Vagina (tissue), 2 donors: ENCODE measurements at regions not wholly inside any gene's neighbourhood (a gene's known extent, or its start where the extent isn't known, plus 50 kb on each side); places are given as distances from the start of the nearest gene placed in this dataset.
"Not testable (repeated sequence)": the region's sequence is repeated elsewhere in the genome, so short reads cannot be mapped to it uniquely, and the experiment has no call there.

Experiments used
- DNase-seq, 2 donors: peaks; one replicate each; pipeline ENCODE4 v3.0.0-alpha.2; 2017; ENCODE audit errors: extremely low spot score in 2 of 2
- H3K27ac ChIP-seq: fragments of 200-600 bp; sonication (generic); one replicate; pipeline ENCODE4 v1.5.1; 2019
- H3K27me3 ChIP-seq: fragments of 200-600 bp; sonication (generic); one replicate; pipeline ENCODE4 v1.5.1; 2019
- H3K36me3 ChIP-seq, 2 donors: fragments of 200-600 bp; sonication (generic); one replicate each; pipeline ENCODE4 v1.5.1; 2017 to 2019
- H3K4me1 ChIP-seq: fragments of 200-600 bp; sonication (generic); one replicate; pipeline ENCODE4 v1.5.1; 2019
- H3K4me3 ChIP-seq, 2 donors: fragments of 200-600 bp; sonication (generic); 1 replicate in 1 of 2; 2 replicates in 1 of 2; pipeline ENCODE4 v1.5.1; 2016 to 2019
- H3K9me3 ChIP-seq: fragments of 200-600 bp; sonication (generic); one replicate; pipeline ENCODE4 v1.5.1; 2019
- POLR2A ChIP-seq, 2 donors: fragments of 450-650 bp; IDR thresholded peaks; one replicate each; pipeline ENCODE4 v1.6.1; 2017; ENCODE audit warnings: antibody characterized with exemption in 2 of 2, mild to moderate bottlenecking in 2 of 2, moderate library complexity in 2 of 2
- POLR2AphosphoS5 ChIP-seq, 2 donors: sonication (generic); formaldehyde crosslinking; IDR thresholded peaks; one replicate each; pipeline ENCODE4 v1.9.0; 2017; ENCODE audit warnings: antibody characterized with exemption in 2 of 2, mild to moderate bottlenecking in 2 of 2, low read depth in 1 of 2; ENCODE audit not compliant: insufficient read depth in 1 of 2
- intact Hi-C: fragments of 100-400 bp; cut with DNase I; formaldehyde crosslinking; loops from one replicate; pipeline ENCODE4 v1.15.1; 2023
- TF ChIP-seq, protein P1 (sequence below), 3 experiments: fragments of 450-650 bp in 2 of 3; fragments of 200-600 bp in 1 of 3; sonication (generic) in 1 of 3; IDR thresholded peaks; one replicate each; pipeline ENCODE4 v1.5.1; 2017 to 2019; ENCODE audit warnings: antibody characterized with exemption in 3 of 3, mild to moderate bottlenecking in 2 of 3, moderate library complexity in 2 of 3

GRCh38 chr2:82333697-82334096 lies 2029.1 kb upstream of the LRRTM1 start:
- intact Hi-C loops, result no loop called here
- no peaks in the 10 kb centered on the region for H3K36me3 ChIP-seq
- DNase-seq, result no peak
- H3K27ac ChIP-seq, result no peak overlapping the region
- no peaks in the 10 kb centered on the region for H3K27me3 ChIP-seq
- H3K4me1 ChIP-seq, result no peaks in the 10 kb centered on the region
- no peak overlapping the region for H3K4me3 ChIP-seq
- H3K9me3 ChIP-seq, result no peaks in the 10 kb centered on the region
- TF ChIP-seq, protein P1, sequence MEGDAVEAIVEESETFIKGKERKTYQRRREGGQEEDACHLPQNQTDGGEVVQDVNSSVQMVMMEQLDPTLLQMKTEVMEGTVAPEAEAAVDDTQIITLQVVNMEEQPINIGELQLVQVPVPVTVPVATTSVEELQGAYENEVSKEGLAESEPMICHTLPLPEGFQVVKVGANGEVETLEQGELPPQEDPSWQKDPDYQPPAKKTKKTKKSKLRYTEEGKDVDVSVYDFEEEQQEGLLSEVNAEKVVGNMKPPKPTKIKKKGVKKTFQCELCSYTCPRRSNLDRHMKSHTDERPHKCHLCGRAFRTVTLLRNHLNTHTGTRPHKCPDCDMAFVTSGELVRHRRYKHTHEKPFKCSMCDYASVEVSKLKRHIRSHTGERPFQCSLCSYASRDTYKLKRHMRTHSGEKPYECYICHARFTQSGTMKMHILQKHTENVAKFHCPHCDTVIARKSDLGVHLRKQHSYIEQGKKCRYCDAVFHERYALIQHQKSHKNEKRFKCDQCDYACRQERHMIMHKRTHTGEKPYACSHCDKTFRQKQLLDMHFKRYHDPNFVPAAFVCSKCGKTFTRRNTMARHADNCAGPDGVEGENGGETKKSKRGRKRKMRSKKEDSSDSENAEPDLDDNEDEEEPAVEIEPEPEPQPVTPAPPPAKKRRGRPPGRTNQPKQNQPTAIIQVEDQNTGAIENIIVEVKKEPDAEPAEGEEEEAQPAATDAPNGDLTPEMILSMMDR (IDR thresholded peaks at IDR 0.05), result no peak
- TF ChIP-seq POLR2AphosphoS5 (IDR thresholded peaks at IDR 0.05; ENCODE audit: insufficient read depth in 1 of 2, low read depth in 1 of 2), result no peak
- TF ChIP-seq POLR2A (IDR thresholded peaks at IDR 0.05), result no peak

GRCh38 chr2:82330155-82330554 lies 2025.6 kb upstream of the LRRTM1 start:
- H3K36me3 ChIP-seq, result no peaks in the 10 kb centered on the region
- no peak for TF ChIP-seq POLR2A (IDR thresholded peaks at IDR 0.05)
- TF ChIP-seq POLR2AphosphoS5 (IDR thresholded peaks at IDR 0.05; ENCODE audit: insufficient read depth in 1 of 2, low read depth in 1 of 2), result no peak
- TF ChIP-seq, protein P1 (IDR thresholded peaks at IDR 0.05), result no peak
- intact Hi-C loops, result no loop called here

GRCh38 chr2:82326180-82326767 lies 2021.7 kb upstream of the LRRTM1 start:
- H3K36me3 ChIP-seq, H3K9me3 ChIP-seq, intact Hi-C loops, H3K4me1 ChIP-seq, H3K27ac ChIP-seq, H3K4me3 ChIP-seq, H3K27me3 ChIP-seq, DNase-seq: not testable (repeated sequence)

More at GRCh38 chr2:82330155-82330554, 2025.6 kb upstream of the LRRTM1 start:
- H3K27ac ChIP-seq, result no peak overlapping the region
- DNase-seq, result no peak
- H3K27me3 ChIP-seq, result no peaks in the 10 kb centered on the region
- no peaks in the 10 kb centered on the region for H3K9me3 ChIP-seq
- no peaks in the 10 kb centered on the region for H3K4me1 ChIP-seq
- H3K4me3 ChIP-seq, result no peak overlapping the region

DNA sequence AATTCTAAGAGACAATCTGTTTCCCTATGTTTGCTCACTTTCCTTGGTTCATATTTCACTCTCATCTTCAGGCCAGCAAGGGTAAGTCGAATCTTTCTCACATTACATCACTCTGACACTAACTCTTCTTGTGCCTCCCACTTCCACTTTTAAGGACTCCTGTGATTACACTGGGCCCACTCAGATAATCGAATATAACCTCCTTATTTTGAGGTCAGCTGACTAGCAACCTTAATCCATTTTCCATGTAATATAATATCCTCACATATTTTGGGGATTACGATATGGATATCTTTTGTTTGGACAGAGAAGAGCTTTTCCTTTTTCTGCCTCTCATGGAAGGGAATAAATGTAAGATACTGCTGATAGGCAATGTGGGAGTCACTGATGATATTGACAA lies 2015.7 kb upstream of the LRRTM1 start:
- H3K4me1 ChIP-seq, result no peaks in the 10 kb centered on the region
- no peaks in the 10 kb centered on the region for H3K9me3 ChIP-seq
- DNase-seq, result no peak
- H3K4me3 ChIP-seq, result no peak overlapping the region
- intact Hi-C loops, result no loop called here
- no peaks in the 10 kb centered on the region for H3K36me3 ChIP-seq
- no peak overlapping the region for H3K27ac ChIP-seq
- H3K27me3 ChIP-seq, result no peaks in the 10 kb centered on the region
- TF ChIP-seq POLR2AphosphoS5 (IDR thresholded peaks at IDR 0.05; ENCODE audit: insufficient read depth in 1 of 2, low read depth in 1 of 2) (no peak), POLR2A (IDR thresholded peaks at IDR 0.05) (no peak)
- TF ChIP-seq, protein P1 (IDR thresholded peaks at IDR 0.05), result no peak

DNA sequence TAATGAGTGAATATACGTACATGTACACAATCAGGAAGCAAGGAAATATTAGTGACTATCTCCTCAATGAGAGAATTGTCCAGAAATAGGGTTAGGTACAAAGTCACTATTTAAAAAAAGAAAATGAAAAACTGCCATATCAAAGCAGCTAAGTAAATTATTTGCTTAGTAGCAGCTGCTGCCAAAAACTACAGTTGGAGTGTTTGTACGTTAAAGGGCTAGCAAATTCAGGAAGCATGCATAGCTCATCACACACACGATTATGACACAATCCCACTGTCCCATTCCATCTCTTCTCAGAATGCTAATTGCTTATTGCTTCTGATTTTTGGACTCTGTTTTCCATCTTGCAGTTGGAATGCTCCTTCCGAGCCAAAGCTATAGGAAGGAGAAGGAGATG lies 2012.5 kb upstream of the LRRTM1 start:
- TF ChIP-seq, protein P1 (IDR thresholded peaks at IDR 0.05), result no peak
- TF ChIP-seq POLR2A (IDR thresholded peaks at IDR 0.05) (no peak), POLR2AphosphoS5 (IDR thresholded peaks at IDR 0.05; ENCODE audit: insufficient read depth in 1 of 2, low read depth in 1 of 2) (no peak)
- H3K4me1 ChIP-seq, result no peaks in the 10 kb centered on the region
- H3K36me3 ChIP-seq, result no peaks in the 10 kb centered on the region
- no peaks in the 10 kb centered on the region for H3K27me3 ChIP-seq
- H3K27ac ChIP-seq, result no peak overlapping the region
- intact Hi-C loops, result no loop called here
- H3K9me3 ChIP-seq, result no peaks in the 10 kb centered on the region
- DNase-seq, result no peak
- no peak overlapping the region for H3K4me3 ChIP-seq
